GM23338 (cell line): ENCODE measurements at regions not wholly inside any gene's neighbourhood (a gene's known extent, or its start where the extent isn't known, plus 50 kb on each side); places are given as distances from the start of the nearest gene placed in this dataset.

ENCODE experiments used
- ATAC-seq: fragments of 200-7000 bp; cut with Tn5 transposase; 3 replicates; pipeline ENCODE4 v1.9.1; 2020
- DNase-seq: peaks from one replicate; pipeline ENCODE4 v3.0.0-alpha.2; 2015; ENCODE audit warnings: low spot score
- H2AFZ ChIP-seq: fragments of 200-600 bp; sonication (generic); 2 replicates; pipeline ENCODE4 v1.8.0; 2016; ENCODE audit warnings: antibody characterized with exemption, mild to moderate bottlenecking, moderate library complexity
- H3F3A ChIP-seq: fragments of 200-600 bp; sonication (generic); replicated peaks from 2 replicates; pipeline ENCODE4 v1.8.0; 2017; ENCODE audit warnings: antibody characterized with exemption, mixed run types, low read depth
- H3K27ac ChIP-seq: fragments of 200-600 bp; sonication (generic); 2 replicates; pipeline ENCODE4 v1.6.1; 2016; ENCODE audit warnings: low read depth
- H3K27me3 ChIP-seq: fragments of 200-600 bp; sonication (generic); 2 replicates; pipeline ENCODE4 v1.8.0; 2016; ENCODE audit warnings: mild to moderate bottlenecking, mixed run types, moderate library complexity; ENCODE audit not compliant: insufficient read depth
- H3K36me3 ChIP-seq: fragments of 200-600 bp; sonication (generic); 2 replicates; pipeline ENCODE4 v1.8.0; 2016; ENCODE audit warnings: mild to moderate bottlenecking; ENCODE audit not compliant: insufficient read depth
- H3K4me1 ChIP-seq: fragments of 200-600 bp; sonication (generic); 2 replicates; pipeline ENCODE4 v1.8.0; 2016; ENCODE audit warnings: mild to moderate bottlenecking, moderate library complexity; ENCODE audit not compliant: insufficient read depth
- H3K4me2 ChIP-seq: fragments of 200-600 bp; sonication (generic); 2 replicates; pipeline ENCODE4 v1.7.1; 2017; ENCODE audit warnings: mixed run types
- H3K4me3 ChIP-seq: fragments of 200-600 bp; sonication (generic); 2 replicates; pipeline ENCODE4 v1.6.1; 2016; ENCODE audit warnings: mixed run types
- H3K79me2 ChIP-seq: fragments of 200-600 bp; sonication (generic); replicated peaks from 2 replicates; pipeline ENCODE4 v1.8.0; 2017; ENCODE audit warnings: mild to moderate bottlenecking; ENCODE audit not compliant: insufficient read depth
- H3K9me2 ChIP-seq: fragments of 200-600 bp; sonication (generic); 2 replicates; pipeline ENCODE4 v1.8.0; 2017; ENCODE audit not compliant: insufficient read depth
- H4K20me1 ChIP-seq: fragments of 200-600 bp; sonication (generic); replicated peaks from 2 replicates; pipeline ENCODE4 v1.8.0; 2017; ENCODE audit warnings: mild to moderate bottlenecking; ENCODE audit not compliant: insufficient read depth
- H3K27ac Mint-ChIP-seq: 2 replicates; pipeline ENCODE4 v1.8.0; 2020; ENCODE audit warnings: inconsistent platforms, mild to moderate bottlenecking, moderate library complexity, mixed read lengths
- H3K27me3 Mint-ChIP-seq: 3 replicates; pipeline ENCODE4 v1.8.0; 2022; ENCODE audit warnings: low read depth, mild to moderate bottlenecking, moderate library complexity, mixed read lengths, inconsistent platforms; ENCODE audit not compliant: insufficient read depth, poor library complexity
- H3K36me3 Mint-ChIP-seq: 3 replicates; pipeline ENCODE4 v1.8.0; 2021; ENCODE audit warnings: low read depth, mild to moderate bottlenecking, inconsistent platforms, moderate library complexity, mixed read lengths
- H3K4me1 Mint-ChIP-seq: 3 replicates; pipeline ENCODE4 v1.8.0; 2020; ENCODE audit warnings: mild to moderate bottlenecking, inconsistent platforms, mixed read lengths
- H3K4me3 Mint-ChIP-seq: 3 replicates; pipeline ENCODE4 v1.8.0; 2021; ENCODE audit warnings: moderate library complexity, mild to moderate bottlenecking, inconsistent platforms, mixed read lengths
- H3K9me3 Mint-ChIP-seq: 3 replicates; pipeline ENCODE4 v1.8.0; 2020; ENCODE audit warnings: moderate library complexity, mild to moderate bottlenecking, inconsistent platforms, mixed read lengths
- CREB1 ChIP-seq: fragments of 250-450 bp; sonication (Bioruptor Pico); IDR thresholded peaks from 2 replicates; pipeline ENCODE4 v1.5.0; 2020; ENCODE audit warnings: low read depth, mild to moderate bottlenecking, moderate library complexity
- EZH2phosphoT487 ChIP-seq: fragments of 200-600 bp; sonication (generic); IDR thresholded peaks from one replicate; pipeline ENCODE4 v1.8.1; 2018; ENCODE audit warnings: antibody characterized with exemption; ENCODE audit not compliant: unreplicated experiment
- JUNB ChIP-seq: IDR thresholded peaks from one replicate; pipeline ENCODE4 v1.6.1; 2016; ENCODE audit warnings: antibody characterized with exemption; ENCODE audit not compliant: unreplicated experiment
- NANOG ChIP-seq: IDR thresholded peaks from 2 replicates; pipeline ENCODE4 v1.6.1; 2016; ENCODE audit warnings: antibody characterized with exemption, borderline replicate concordance
- POLR2AphosphoS5 ChIP-seq: IDR thresholded peaks from 2 replicates; pipeline ENCODE4 v1.6.1; 2016; ENCODE audit warnings: antibody characterized with exemption, low read depth
- ZNF114 ChIP-seq: fragments of 250-450 bp; sonication (Bioruptor Pico); IDR thresholded peaks from 2 replicates; pipeline ENCODE4 v1.5.0; 2020; ENCODE audit warnings: mild to moderate bottlenecking, moderate library complexity
- TF ChIP-seq, protein P1 (sequence below): fragments of 250-450 bp; sonication (Bioruptor Pico); IDR thresholded peaks from 2 replicates; pipeline ENCODE4 v1.5.0; 2020; ENCODE audit warnings: mild to moderate bottlenecking, moderate library complexity
- TF ChIP-seq, protein P2 (sequence below), 2 experiments: fragments of 200-600 bp in 1 of 2; sonication (generic) in 1 of 2; conservative IDR thresholded peaks; 2 replicates each; pipeline versions ENCODE4 v1.5.1 to v1.6.1; 2016 to 2017; ENCODE audit warnings: antibody characterized with exemption in 2 of 2, low read depth in 2 of 2, mild to moderate bottlenecking in 2 of 2, moderate library complexity in 1 of 2

DNA sequence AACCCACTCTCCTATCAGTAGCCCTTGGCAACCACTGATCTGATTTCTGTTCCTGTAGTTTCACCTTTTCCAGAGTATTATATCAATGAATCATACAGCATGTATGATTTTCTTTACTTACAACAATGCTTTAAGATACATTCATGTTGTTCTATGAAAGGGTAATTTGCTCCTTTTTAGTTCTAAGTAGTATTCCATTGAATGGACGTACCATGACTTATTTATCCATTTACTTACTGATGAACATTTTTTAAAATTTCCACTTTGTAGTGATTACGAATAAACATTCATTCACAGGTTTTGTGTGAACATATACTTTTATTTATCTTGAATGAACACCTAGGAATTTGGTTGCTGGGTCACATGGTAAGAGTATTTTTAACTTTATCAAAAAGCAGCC lies 620.8 kb downstream of the HTR1A start (continued):
- TF ChIP-seq EZH2phosphoT487, result no peak
- TF ChIP-seq CREB1 (CRISPR knock-in tag), result no peak
- TF ChIP-seq, protein P1, sequence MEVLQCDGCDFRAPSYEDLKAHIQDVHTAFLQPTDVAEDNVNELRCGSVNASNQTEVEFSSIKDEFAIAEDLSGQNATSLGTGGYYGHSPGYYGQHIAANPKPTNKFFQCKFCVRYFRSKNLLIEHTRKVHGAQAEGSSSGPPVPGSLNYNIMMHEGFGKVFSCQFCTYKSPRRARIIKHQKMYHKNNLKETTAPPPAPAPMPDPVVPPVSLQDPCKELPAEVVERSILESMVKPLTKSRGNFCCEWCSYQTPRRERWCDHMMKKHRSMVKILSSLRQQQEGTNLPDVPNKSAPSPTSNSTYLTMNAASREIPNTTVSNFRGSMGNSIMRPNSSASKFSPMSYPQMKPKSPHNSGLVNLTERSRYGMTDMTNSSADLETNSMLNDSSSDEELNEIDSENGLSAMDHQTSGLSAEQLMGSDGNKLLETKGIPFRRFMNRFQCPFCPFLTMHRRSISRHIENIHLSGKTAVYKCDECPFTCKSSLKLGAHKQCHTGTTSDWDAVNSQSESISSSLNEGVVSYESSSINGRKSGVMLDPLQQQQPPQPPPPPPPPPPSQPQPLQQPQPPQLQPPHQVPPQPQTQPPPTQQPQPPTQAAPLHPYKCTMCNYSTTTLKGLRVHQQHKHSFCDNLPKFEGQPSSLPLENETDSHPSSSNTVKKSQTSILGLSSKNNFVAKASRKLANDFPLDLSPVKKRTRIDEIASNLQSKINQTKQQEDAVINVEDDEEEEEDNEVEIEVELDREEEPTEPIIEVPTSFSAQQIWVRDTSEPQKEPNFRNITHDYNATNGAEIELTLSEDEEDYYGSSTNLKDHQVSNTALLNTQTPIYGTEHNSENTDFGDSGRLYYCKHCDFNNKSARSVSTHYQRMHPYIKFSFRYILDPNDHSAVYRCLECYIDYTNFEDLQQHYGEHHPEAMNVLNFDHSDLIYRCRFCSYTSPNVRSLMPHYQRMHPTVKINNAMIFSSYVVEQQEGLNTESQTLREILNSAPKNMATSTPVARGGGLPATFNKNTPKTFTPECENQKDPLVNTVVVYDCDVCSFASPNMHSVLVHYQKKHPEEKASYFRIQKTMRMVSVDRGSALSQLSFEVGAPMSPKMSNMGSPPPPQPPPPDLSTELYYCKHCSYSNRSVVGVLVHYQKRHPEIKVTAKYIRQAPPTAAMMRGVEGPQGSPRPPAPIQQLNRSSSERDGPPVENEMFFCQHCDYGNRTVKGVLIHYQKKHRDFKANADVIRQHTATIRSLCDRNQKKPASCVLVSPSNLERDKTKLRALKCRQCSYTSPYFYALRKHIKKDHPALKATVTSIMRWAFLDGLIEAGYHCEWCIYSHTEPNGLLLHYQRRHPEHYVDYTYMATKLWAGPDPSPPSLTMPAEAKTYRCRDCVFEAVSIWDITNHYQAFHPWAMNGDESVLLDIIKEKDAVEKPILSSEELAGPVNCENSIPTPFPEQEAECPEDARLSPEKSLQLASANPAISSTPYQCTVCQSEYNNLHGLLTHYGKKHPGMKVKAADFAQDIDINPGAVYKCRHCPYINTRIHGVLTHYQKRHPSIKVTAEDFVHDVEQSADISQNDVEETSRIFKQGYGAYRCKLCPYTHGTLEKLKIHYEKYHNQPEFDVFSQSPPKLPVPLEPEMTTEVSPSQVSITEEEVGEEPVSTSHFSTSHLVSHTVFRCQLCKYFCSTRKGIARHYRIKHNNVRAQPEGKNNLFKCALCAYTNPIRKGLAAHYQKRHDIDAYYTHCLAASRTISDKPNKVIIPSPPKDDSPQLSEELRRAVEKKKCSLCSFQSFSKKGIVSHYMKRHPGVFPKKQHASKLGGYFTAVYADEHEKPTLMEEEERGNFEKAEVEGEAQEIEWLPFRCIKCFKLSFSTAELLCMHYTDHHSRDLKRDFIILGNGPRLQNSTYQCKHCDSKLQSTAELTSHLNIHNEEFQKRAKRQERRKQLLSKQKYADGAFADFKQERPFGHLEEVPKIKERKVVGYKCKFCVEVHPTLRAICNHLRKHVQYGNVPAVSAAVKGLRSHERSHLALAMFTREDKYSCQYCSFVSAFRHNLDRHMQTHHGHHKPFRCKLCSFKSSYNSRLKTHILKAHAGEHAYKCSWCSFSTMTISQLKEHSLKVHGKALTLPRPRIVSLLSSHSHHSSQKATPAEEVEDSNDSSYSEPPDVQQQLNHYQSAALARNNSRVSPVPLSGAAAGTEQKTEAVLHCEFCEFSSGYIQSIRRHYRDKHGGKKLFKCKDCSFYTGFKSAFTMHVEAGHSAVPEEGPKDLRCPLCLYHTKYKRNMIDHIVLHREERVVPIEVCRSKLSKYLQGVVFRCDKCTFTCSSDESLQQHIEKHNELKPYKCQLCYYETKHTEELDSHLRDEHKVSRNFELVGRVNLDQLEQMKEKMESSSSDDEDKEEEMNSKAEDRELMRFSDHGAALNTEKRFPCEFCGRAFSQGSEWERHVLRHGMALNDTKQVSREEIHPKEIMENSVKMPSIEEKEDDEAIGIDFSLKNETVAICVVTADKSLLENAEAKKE (CRISPR knock-in tag), result no peak
- no peak for TF ChIP-seq POLR2AphosphoS5
- no peak for TF ChIP-seq JUNB

DNA sequence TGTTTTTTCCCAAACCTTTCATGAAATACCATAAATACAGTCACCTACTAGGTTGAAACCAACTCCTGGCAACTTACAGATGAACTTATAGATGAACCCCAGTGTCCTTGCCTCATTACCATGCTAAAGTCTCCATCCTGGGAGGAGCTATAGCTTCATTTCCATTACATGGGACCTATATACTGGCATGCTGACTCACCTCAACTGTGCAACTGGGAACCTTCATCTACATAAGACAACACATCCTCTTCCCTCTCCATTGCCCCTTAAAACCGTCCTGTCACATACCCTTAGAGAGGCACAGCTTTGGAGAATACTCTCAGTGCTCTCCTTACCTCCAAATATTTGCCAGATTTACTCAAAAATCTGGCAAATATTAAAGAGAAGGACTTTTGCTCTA lies 638.3 kb downstream of the HTR1A start:
- peaks cover 5% of the 10 kb centered on the region; the same call in 1 of the 2 replicates for H3K4me1 ChIP-seq
- H3K4me3 Mint-ChIP-seq, result no peak overlapping the region
- H3K27me3 Mint-ChIP-seq, result no peaks in the 10 kb centered on the region
- no peak overlapping the region for H3K27ac ChIP-seq
- peaks cover 11% of the 10 kb centered on the region for H3K4me1 Mint-ChIP-seq
- ATAC-seq (peak; percentile 64), DNase-seq (peak; percentile 10)
- no peaks in the 10 kb centered on the region for H3K79me2 ChIP-seq
- peak overlapping the region; percentile 54 for H3K27ac Mint-ChIP-seq
- no peaks in the 10 kb centered on the region for H4K20me1 ChIP-seq
- H3K36me3 ChIP-seq, result no peaks in the 10 kb centered on the region
- H3K36me3 Mint-ChIP-seq, result no peaks in the 10 kb centered on the region
- H3K9me3 Mint-ChIP-seq, result no peaks in the 10 kb centered on the region
- H3K27me3 ChIP-seq, result no peaks in the 10 kb centered on the region
- peak overlapping the region; percentile 34; the same call in 1 of the 2 replicates for H3K4me2 ChIP-seq
- no peak overlapping the region for H3K4me3 ChIP-seq
- peak overlapping the region; percentile 72; the same call in 1 of the 2 replicates for H2AFZ ChIP-seq
- H3K9me2 ChIP-seq, result peaks cover 10% of the 10 kb centered on the region; the same call in 1 of the 2 replicates
- H3F3A ChIP-seq, result no peaks in the 10 kb centered on the region
- no peak for TF ChIP-seq CREB1 (CRISPR knock-in tag)
- TF ChIP-seq NANOG, result no peak
- TF ChIP-seq, protein P1 (CRISPR knock-in tag), result no peak
- TF ChIP-seq ZNF114 (CRISPR knock-in tag), result no peak
- TF ChIP-seq, protein P2, sequence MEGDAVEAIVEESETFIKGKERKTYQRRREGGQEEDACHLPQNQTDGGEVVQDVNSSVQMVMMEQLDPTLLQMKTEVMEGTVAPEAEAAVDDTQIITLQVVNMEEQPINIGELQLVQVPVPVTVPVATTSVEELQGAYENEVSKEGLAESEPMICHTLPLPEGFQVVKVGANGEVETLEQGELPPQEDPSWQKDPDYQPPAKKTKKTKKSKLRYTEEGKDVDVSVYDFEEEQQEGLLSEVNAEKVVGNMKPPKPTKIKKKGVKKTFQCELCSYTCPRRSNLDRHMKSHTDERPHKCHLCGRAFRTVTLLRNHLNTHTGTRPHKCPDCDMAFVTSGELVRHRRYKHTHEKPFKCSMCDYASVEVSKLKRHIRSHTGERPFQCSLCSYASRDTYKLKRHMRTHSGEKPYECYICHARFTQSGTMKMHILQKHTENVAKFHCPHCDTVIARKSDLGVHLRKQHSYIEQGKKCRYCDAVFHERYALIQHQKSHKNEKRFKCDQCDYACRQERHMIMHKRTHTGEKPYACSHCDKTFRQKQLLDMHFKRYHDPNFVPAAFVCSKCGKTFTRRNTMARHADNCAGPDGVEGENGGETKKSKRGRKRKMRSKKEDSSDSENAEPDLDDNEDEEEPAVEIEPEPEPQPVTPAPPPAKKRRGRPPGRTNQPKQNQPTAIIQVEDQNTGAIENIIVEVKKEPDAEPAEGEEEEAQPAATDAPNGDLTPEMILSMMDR (conservative IDR thresholded peaks at IDR 0.05; ENCODE audit: low read depth in 2 of 2), result no peak
